IPS-15b (cell line): ENCODE measurements at regions not wholly inside any gene's neighbourhood (a gene's known extent, or its start where the extent isn't known, plus 50 kb on each side); places are given as distances from the start of the nearest gene placed in this dataset.
"Not testable (repeated sequence)": the region's sequence is repeated elsewhere in the genome, so short reads cannot be mapped to it uniquely, and the experiment has no call there.

Experiments
- H3K27me3 ChIP-seq: one replicate; pipeline ENCODE4 v1.6.1; 2013; ENCODE audit warnings: low read length; ENCODE audit not compliant: control insufficient read depth, insufficient read depth
- H3K36me3 ChIP-seq: one replicate; pipeline ENCODE4 v1.6.1; 2013; ENCODE audit warnings: low read length; ENCODE audit not compliant: control insufficient read depth, insufficient read depth
- H3K4me1 ChIP-seq: one replicate; pipeline ENCODE4 v1.6.1; 2013; ENCODE audit warnings: mild to moderate bottlenecking, low read length; ENCODE audit not compliant: control insufficient read depth, insufficient read depth
- H3K4me3 ChIP-seq: one replicate; pipeline ENCODE4 v1.5.1; 2013; ENCODE audit warnings: low read depth, low read length
- H3K9ac ChIP-seq: one replicate; pipeline ENCODE4 v1.6.1; 2013; ENCODE audit warnings: low read depth, mild to moderate bottlenecking, low read length
- H3K9me3 ChIP-seq: one replicate; pipeline ENCODE4 v1.6.1; 2013; ENCODE audit warnings: mild to moderate bottlenecking, low read length; ENCODE audit not compliant: control insufficient read depth, insufficient read depth

DNA sequence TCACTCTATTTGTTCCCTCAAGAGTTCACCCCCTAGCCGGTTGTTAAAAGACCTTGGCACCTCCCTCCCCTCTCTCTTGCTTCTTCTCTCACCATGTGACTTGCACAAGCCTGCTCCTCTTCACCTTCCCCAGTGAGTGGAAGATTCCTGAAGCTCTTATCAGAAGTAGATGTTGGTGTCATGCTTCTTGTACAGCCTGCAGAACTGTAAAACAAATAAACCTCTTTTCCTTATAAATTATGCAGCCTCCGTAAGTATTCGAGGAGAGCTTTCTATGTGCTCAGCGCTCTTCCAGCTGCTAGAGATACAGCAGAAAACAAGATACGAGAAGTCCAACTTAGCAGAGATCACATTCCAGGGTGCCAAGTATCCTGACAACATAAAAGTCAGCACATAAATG is 147.0 kb upstream of the RUNX1 start:
- Histone ChIP-seq H3K4me1 (no peaks in the 10 kb centered on the region), H3K9ac (no peak overlapping the region), H3K36me3 (no peaks in the 10 kb centered on the region), H3K4me3 (no peak overlapping the region), H3K9me3 (no peaks in the 10 kb centered on the region), H3K27me3 (no peaks in the 10 kb centered on the region)

- no peak overlapping the region for H3K9ac ChIP-seq
- no peaks in the 10 kb centered on the region for H3K27me3 ChIP-seq
- H3K36me3 ChIP-seq = no peaks in the 10 kb centered on the region
- H3K4me3 ChIP-seq = no peak overlapping the region
- no peaks in the 10 kb centered on the region for H3K9me3 ChIP-seq
- no peaks in the 10 kb centered on the region for H3K4me1 ChIP-seq
These were observed 146.1 kb upstream of the RUNX1 start for GRCh38 chr21:35195232-35195631.

DNA sequence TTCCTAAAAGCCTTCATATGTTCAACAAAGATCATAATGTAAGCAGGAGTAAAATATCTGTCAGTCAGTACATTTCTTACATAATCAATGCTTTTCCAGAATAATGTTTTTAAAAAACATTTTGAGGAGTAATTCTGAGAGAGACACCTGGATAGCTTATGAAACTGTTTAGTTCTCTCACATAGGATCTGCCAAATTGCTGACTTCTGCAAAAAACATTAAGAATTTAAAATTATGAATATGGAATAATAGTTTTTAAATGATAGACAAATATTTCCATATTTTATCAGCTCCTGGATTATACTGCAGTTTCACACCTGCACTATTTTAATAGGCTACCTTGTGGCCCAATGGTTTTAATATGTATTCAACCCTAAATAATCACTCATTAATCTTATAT is 142.7 kb upstream of the RUNX1 start:
- no peak overlapping the region for H3K4me3 ChIP-seq
- no peaks in the 10 kb centered on the region for H3K36me3 ChIP-seq
- H3K27me3 ChIP-seq = no peaks in the 10 kb centered on the region
- H3K9me3 ChIP-seq = no peaks in the 10 kb centered on the region
- no peak overlapping the region for H3K9ac ChIP-seq
- peaks cover 6% of the 10 kb centered on the region for H3K4me1 ChIP-seq

- Histone ChIP-seq H3K36me3 (no peaks in the 10 kb centered on the region), H3K4me3 (no peak overlapping the region), H3K4me1 (peaks cover 6% of the 10 kb centered on the region), H3K9ac (no peak overlapping the region), H3K27me3 (no peaks in the 10 kb centered on the region), H3K9me3 (no peaks in the 10 kb centered on the region)
These were observed 142.0 kb upstream of the RUNX1 start for GRCh38 chr21:35191128-35191527.

DNA sequence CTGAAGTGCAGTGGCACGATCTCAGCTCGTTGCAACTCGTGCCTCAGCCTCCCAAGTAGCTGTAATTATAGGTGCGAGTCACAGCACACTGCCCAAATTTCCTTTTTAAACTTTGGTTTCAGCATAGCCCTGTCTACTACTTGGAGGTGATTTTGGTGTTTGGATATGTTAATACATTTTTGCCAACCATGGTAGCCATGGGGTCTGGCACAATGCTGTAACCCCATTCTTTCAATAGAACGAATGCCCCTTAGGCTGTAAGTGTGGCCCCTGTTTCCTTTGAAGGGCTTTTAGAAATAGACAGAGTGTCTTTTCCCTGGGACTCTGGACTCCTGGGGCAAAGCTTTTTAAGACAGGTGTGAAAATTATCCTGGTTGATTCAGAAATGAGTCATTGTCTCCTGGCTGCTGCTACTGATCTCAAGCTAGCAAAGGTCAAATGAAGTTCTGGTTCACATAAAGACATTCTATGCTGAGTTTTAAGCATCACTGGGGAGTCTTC is 141.1 kb upstream of the RUNX1 start:
- peaks cover 6% of the 10 kb centered on the region for H3K4me1 ChIP-seq
- H3K36me3 ChIP-seq = no peaks in the 10 kb centered on the region
- no peaks in the 10 kb centered on the region for H3K9me3 ChIP-seq
- no peaks in the 10 kb centered on the region for H3K27me3 ChIP-seq
- H3K4me3 ChIP-seq = no peak overlapping the region
- H3K9ac ChIP-seq = no peak overlapping the region

GRCh38 chr21:35189077-35189863 is 140.2 kb upstream of the RUNX1 start:
- H3K27me3 ChIP-seq = no peaks in the 10 kb centered on the region
- H3K9ac ChIP-seq = no peak overlapping the region
- H3K4me1 ChIP-seq = peaks cover 6% of the 10 kb centered on the region
- H3K4me3 ChIP-seq = no peak overlapping the region
- H3K9me3 ChIP-seq = no peaks in the 10 kb centered on the region
- H3K36me3 ChIP-seq = no peaks in the 10 kb centered on the region

DNA sequence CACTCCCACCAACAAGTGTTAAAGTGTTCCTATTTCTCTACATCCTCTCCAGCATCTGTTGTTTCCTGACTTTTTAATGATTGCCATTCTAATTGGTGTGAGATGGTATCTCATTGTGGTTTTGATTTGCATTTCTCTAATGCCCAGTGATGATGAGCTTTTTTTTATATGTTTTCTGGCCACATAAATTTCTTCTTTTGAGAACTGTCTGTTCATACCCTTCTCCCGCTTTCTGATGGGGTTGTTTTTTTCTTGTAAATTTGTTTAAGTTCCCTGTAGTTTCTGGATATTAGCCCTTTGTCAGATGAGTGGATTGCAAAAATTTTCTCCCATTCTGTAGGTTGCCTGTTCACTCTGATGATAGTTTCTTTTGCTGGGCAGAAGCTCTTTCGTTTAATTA is 134.3 kb upstream of the RUNX1 start:
- H3K4me3 ChIP-seq, H3K9me3 ChIP-seq, H3K36me3 ChIP-seq, H3K4me1 ChIP-seq, H3K27me3 ChIP-seq, H3K9ac ChIP-seq: not testable (repeated sequence)

- Histone ChIP-seq H3K36me3 (no peaks in the 10 kb centered on the region), H3K9me3 (no peaks in the 10 kb centered on the region), H3K4me3 (no peak overlapping the region), H3K27me3 (no peaks in the 10 kb centered on the region), H3K4me1 (no peaks in the 10 kb centered on the region), H3K9ac (no peak overlapping the region)
These were observed 131.0 kb upstream of the RUNX1 start for GRCh38 chr21:35179990-35180540.

DNA sequence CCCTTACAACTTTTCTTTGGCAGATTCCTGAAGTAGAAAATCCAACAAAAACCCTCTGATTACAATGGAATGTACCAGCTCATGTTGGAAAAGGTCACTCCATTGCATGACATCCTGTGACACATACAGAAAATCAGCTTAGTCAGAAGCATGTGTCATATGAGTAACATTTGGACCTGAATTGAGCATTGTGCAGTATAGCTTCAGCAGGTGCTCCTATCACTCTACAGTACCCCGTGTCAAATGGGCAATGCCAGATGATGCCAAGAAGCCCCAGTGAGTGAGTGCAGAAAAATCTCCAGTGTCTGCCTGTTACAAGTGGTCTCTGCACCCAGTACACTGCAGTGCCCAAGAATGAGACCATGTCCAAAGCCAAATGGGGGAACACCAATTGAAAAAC is 129.7 kb upstream of the RUNX1 start:
- no peaks in the 10 kb centered on the region for H3K9me3 ChIP-seq
- H3K36me3 ChIP-seq = no peaks in the 10 kb centered on the region
- no peak overlapping the region for H3K4me3 ChIP-seq
- H3K27me3 ChIP-seq = no peaks in the 10 kb centered on the region
- H3K9ac ChIP-seq = no peak overlapping the region
- no peaks in the 10 kb centered on the region for H3K4me1 ChIP-seq

GRCh38 chr21:35178098-35178497 is 129.0 kb upstream of the RUNX1 start:
- H3K9me3 ChIP-seq = no peaks in the 10 kb centered on the region
- H3K27me3 ChIP-seq = no peaks in the 10 kb centered on the region
- H3K4me3 ChIP-seq = no peak overlapping the region
- no peaks in the 10 kb centered on the region for H3K36me3 ChIP-seq
- H3K9ac ChIP-seq = no peak overlapping the region
- no peaks in the 10 kb centered on the region for H3K4me1 ChIP-seq

DNA sequence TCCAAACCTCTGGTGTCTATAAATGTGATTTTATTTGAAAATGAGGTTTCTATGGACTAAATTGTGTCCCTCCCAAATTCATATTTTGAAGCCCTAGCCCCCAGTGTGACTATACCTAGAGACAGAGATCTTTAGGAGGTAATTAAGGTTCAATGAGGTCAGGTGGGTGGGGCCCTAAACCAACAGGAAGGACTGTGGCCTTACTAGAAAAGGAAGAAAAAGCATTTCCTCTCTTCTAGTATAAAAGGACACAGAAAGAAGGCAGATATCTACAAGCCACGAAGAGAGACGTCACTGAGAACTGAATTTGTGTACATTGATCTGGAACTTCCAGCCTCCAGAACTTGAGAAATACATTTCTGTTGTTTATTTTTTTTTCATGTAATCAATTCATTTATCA is 123.1 kb upstream of the RUNX1 start:
- Histone ChIP-seq H3K4me1 (peaks cover 7% of the 10 kb centered on the region), H3K27me3 (no peaks in the 10 kb centered on the region), H3K4me3 (no peak overlapping the region), H3K9ac (no peak overlapping the region), H3K36me3 (no peaks in the 10 kb centered on the region), H3K9me3 (no peaks in the 10 kb centered on the region)

GRCh38 chr21:35171385-35171784 is 122.3 kb upstream of the RUNX1 start:
- Histone ChIP-seq H3K9me3 (no peaks in the 10 kb centered on the region), H3K4me3 (no peak overlapping the region), H3K36me3 (no peaks in the 10 kb centered on the region), H3K27me3 (no peaks in the 10 kb centered on the region), H3K4me1 (peaks cover 7% of the 10 kb centered on the region), H3K9ac (no peak overlapping the region)
